ENCODE measurements at regions not wholly inside any gene's neighbourhood (a gene's known extent, or its start where the extent isn't known, plus 50 kb on each side); places are given as distances from the start of the nearest gene placed in this dataset.

- no peak for TF ChIP-seq CTCF (conservative IDR thresholded peaks at IDR 0.05)
- no peak for TF ChIP-seq ZFX (IDR thresholded peaks at IDR 0.05)
Observed at GRCh38 chr10:130737621-130738020, 573.9 kb downstream of the TCERG1L start.
